ENCODE measurements at regions not wholly inside any gene's neighbourhood (a gene's known extent, or its start where the extent isn't known, plus 50 kb on each side); places are given as distances from the start of the nearest gene placed in this dataset.
"Not testable (repeated sequence)": the region's sequence is repeated elsewhere in the genome, so short reads cannot be mapped to it uniquely, and the experiment has no call there.

GRCh38 chr7:63559016-63559415 lies 439.6 kb upstream of the ZNF722 start:
- not testable (repeated sequence) for TF ChIP-seq EP300 (IDR thresholded peaks at IDR 0.05; ENCODE audit: borderline replicate concordance in 1 of 2, low read depth in 2 of 2, low read length in 2 of 2); CTCF (IDR thresholded peaks at IDR 0.05; ENCODE audit: control extremely low read depth in 1 of 3, insufficient read depth in 1 of 3, low read depth in 1 of 3, low read length in 3 of 3); ZNF274 (IDR thresholded peaks at IDR 0.05; ENCODE audit: borderline replicate concordance, extremely low read depth, low read length); SUZ12 (IDR thresholded peaks at IDR 0.05; ENCODE audit: low read length); ATF3 (IDR thresholded peaks at IDR 0.05; ENCODE audit: insufficient read depth, low read depth, low read length); POU5F1 (IDR thresholded peaks at IDR 0.05; ENCODE audit: low read depth, low read length); POLR2AphosphoS5 (IDR thresholded peaks at IDR 0.05; ENCODE audit: low read depth, low read length); POLR2A (IDR thresholded peaks at IDR 0.05; ENCODE audit: control extremely low read depth in 1 of 2, low read depth in 2 of 2, low read length in 2 of 2); SRF (IDR thresholded peaks at IDR 0.05; ENCODE audit: low read depth, low read length); JUND (IDR thresholded peaks at IDR 0.05; ENCODE audit: low read length); JUN (IDR thresholded peaks at IDR 0.05; ENCODE audit: low read depth, low read length); MAFK (IDR thresholded peaks at IDR 0.05; ENCODE audit: low read depth, low read length); RAD21 (IDR thresholded peaks at IDR 0.05 in 1 of 2, conservative IDR thresholded peaks at IDR 0.05 in 1 of 2; ENCODE audit: low read depth in 2 of 2, low read length in 2 of 2)
